IMR-90 (cell line): ENCODE measurements at regions not wholly inside any gene's neighbourhood (a gene's known extent, or its start where the extent isn't known, plus 50 kb on each side); places are given as distances from the start of the nearest gene placed in this dataset.

ENCODE experiments used
- ATAC-seq: fragments of 200-7000 bp; cut with Tn5 transposase; 2 replicates; pipeline ENCODE4 v1.9.1; 2020; ENCODE audit warnings: low read depth, mild to moderate bottlenecking, moderate library complexity
- BruUV-seq: library from RNA; stranded (reverse); fragments of 400-500 nt; replicated peaks from 2 replicates; lab custom pipeline; 2021; lab: Mats Ljungman, UMichigan
- CTCF ChIA-PET: fragments of 300-600 bp; formaldehyde crosslinking; extraction: SDS; loops from one replicate; lab custom pipeline; 2021; ENCODE audit warnings: antibody characterized with exemption; lab: Yijun Ruan, JAX
- POLR2A ChIA-PET: fragments of 300-600 bp; sonication (Branson Sonifier 250); formaldehyde crosslinking; loops from one replicate; lab custom pipeline; 2022; ENCODE audit warnings: antibody characterized with exemption; ENCODE audit not compliant: unreplicated experiment; lab: Charles Lee
- DNase-seq: peaks from one replicate; pipeline ENCODE4 v3.0.0; 2013
- H2AFZ ChIP-seq: replicated peaks from 2 replicates; pipeline ENCODE3; 2013; ENCODE audit warnings: low read length, mild to moderate bottlenecking; ENCODE audit not compliant: poor library complexity
- H2AK5ac ChIP-seq: 2 replicates; pipeline ENCODE4 v1.6.1; 2013; ENCODE audit warnings: low read depth, low read length, inconsistent platforms
- H2AK9ac ChIP-seq: replicated peaks from 2 replicates; pipeline ENCODE3; 2013; ENCODE audit warnings: mild to moderate bottlenecking, low read depth, low read length, moderate library complexity; ENCODE audit not compliant: poor library complexity
- H2BK120ac ChIP-seq: 2 replicates; pipeline ENCODE4 v1.6.1; 2013; ENCODE audit warnings: low read depth, low read length, inconsistent platforms
- H2BK15ac ChIP-seq: 3 replicates; pipeline ENCODE4 v1.6.1; 2013; ENCODE audit warnings: low read depth, low read length, inconsistent platforms
- H2BK20ac ChIP-seq: 2 replicates; pipeline ENCODE4 v1.6.1; 2013; ENCODE audit warnings: low read depth, mild to moderate bottlenecking, inconsistent platforms, low read length, moderate library complexity
- H2BK5ac ChIP-seq: 2 replicates; pipeline ENCODE4 v1.6.1; 2013; ENCODE audit warnings: mild to moderate bottlenecking, low read depth, low read length, inconsistent platforms; ENCODE audit not compliant: poor library complexity, severe bottlenecking
- H3K14ac ChIP-seq: replicated peaks from 2 replicates; pipeline ENCODE4 v1.6.1; 2013; ENCODE audit warnings: low read depth, low read length, inconsistent platforms
- H3K18ac ChIP-seq: 2 replicates; pipeline ENCODE4 v1.6.1; 2013; ENCODE audit warnings: low read depth, low read length, control low read depth
- H3K23ac ChIP-seq: 2 replicates; pipeline ENCODE4 v1.6.1; 2013; ENCODE audit warnings: low read depth, low read length, inconsistent platforms
- H3K27ac ChIP-seq: 2 replicates; pipeline ENCODE4 v1.5.1; 2013; ENCODE audit warnings: mild to moderate bottlenecking, control low read depth, low read length; ENCODE audit not compliant: insufficient read depth
- H3K27me3 ChIP-seq: 2 replicates; pipeline ENCODE4 v1.6.1; 2013; ENCODE audit warnings: low read length; ENCODE audit not compliant: control insufficient read depth, insufficient read depth
- H3K36me3 ChIP-seq: 2 replicates; pipeline ENCODE4 v1.6.1; 2013; ENCODE audit warnings: low read length, mixed read lengths; ENCODE audit not compliant: control insufficient read depth, insufficient read depth
- H3K4ac ChIP-seq: 2 replicates; pipeline ENCODE4 v1.6.1; 2013; ENCODE audit warnings: low read depth, low read length, inconsistent platforms
- H3K4me1 ChIP-seq: 2 replicates; pipeline ENCODE4 v1.6.1; 2013; ENCODE audit warnings: low read length, mixed read lengths; ENCODE audit not compliant: control insufficient read depth, insufficient read depth
- H3K4me2 ChIP-seq: 2 replicates; pipeline ENCODE4 v1.6.1; 2013; ENCODE audit warnings: low read depth, mild to moderate bottlenecking, control low read depth, low read length, moderate library complexity
- H3K4me3 ChIP-seq: 2 replicates; pipeline ENCODE4 v1.5.1; 2013; ENCODE audit warnings: low read depth, mild to moderate bottlenecking, control low read depth, low read length, moderate library complexity; ENCODE audit not compliant: insufficient read depth
- H3K56ac ChIP-seq: 2 replicates; pipeline ENCODE4 v1.6.1; 2013; ENCODE audit warnings: low read length, inconsistent platforms; ENCODE audit not compliant: insufficient read depth; ENCODE audit errors: extremely low read depth
- H3K79me1 ChIP-seq, 2 experiments: 2 replicates each; pipeline ENCODE4 v1.6.1; 2013; ENCODE audit warnings: low read length in 2 of 2, inconsistent platforms in 1 of 2, low read depth in 1 of 2
- H3K9ac ChIP-seq: 2 replicates; pipeline ENCODE4 v1.6.1; 2013; ENCODE audit warnings: low read depth, low read length, control low read depth
- H3K9me1 ChIP-seq: 2 replicates; pipeline ENCODE4 v1.6.1; 2013; ENCODE audit warnings: low read length, inconsistent platforms; ENCODE audit not compliant: insufficient read depth
- H3K9me3 ChIP-seq: 2 replicates; pipeline ENCODE4 v1.6.1; 2013; ENCODE audit warnings: low read length; ENCODE audit not compliant: control insufficient read depth, insufficient read depth
- H4K20me1 ChIP-seq: 2 replicates; pipeline ENCODE4 v1.6.1; 2013; ENCODE audit warnings: low read length, inconsistent platforms; ENCODE audit not compliant: insufficient read depth
- H4K5ac ChIP-seq: 2 replicates; pipeline ENCODE4 v1.6.1; 2013; ENCODE audit warnings: mild to moderate bottlenecking, low read depth, low read length, control low read depth
- H4K8ac ChIP-seq, 2 experiments: 2 replicates each; pipeline ENCODE4 v1.6.1; 2013; ENCODE audit warnings: low read depth in 2 of 2, low read length in 2 of 2, control low read depth in 1 of 2, inconsistent platforms in 1 of 2
- H4K91ac ChIP-seq: 2 replicates; pipeline ENCODE4 v1.6.1; 2013; ENCODE audit warnings: low read depth, low read length, inconsistent platforms; ENCODE audit not compliant: insufficient read depth
- BHLHE40 ChIP-seq: fragments of 150-350 bp; IDR thresholded peaks from 2 replicates; pipeline ENCODE4 v1.6.1; 2016; ENCODE audit warnings: mild to moderate bottlenecking, low read depth, low read length
- CEBPB ChIP-seq: IDR thresholded peaks from 2 replicates; pipeline ENCODE4 v1.6.1; 2012; ENCODE audit warnings: low read depth, low read length, improper control_type of control experiment
- CHD1 ChIP-seq: IDR thresholded peaks from 2 replicates; pipeline ENCODE4 v1.6.1; 2012; ENCODE audit warnings: low read depth, low read length, improper control_type of control experiment
- CTCF ChIP-seq: conservative IDR thresholded peaks from 2 replicates; pipeline ENCODE4 v1.5.1; 2012; ENCODE audit warnings: mild to moderate bottlenecking, low read depth, low read length, improper control_type of control experiment
- ELK1 ChIP-seq: fragments of 150-350 bp; IDR thresholded peaks from 2 replicates; pipeline ENCODE4 v1.6.1; 2016; ENCODE audit warnings: low read depth, mild to moderate bottlenecking, low read length, moderate library complexity, borderline replicate concordance
- FOS ChIP-seq: fragments of 150-350 bp; IDR thresholded peaks from 2 replicates; pipeline ENCODE4 v1.6.1; 2016; ENCODE audit warnings: low read depth, low read length
- MAZ ChIP-seq: IDR thresholded peaks from 2 replicates; pipeline ENCODE4 v1.6.1; 2012; ENCODE audit warnings: low read depth, mild to moderate bottlenecking, low read length, improper control_type of control experiment, moderate library complexity, borderline replicate concordance
- MXI1 ChIP-seq: IDR thresholded peaks from 2 replicates; pipeline ENCODE4 v1.6.1; 2012; ENCODE audit warnings: low read depth, mild to moderate bottlenecking, low read length, moderate library complexity, borderline replicate concordance
- NFE2L2 ChIP-seq: fragments of 150-350 bp; IDR thresholded peaks from 2 replicates; pipeline ENCODE4 v1.6.1; 2016; ENCODE audit warnings: low read depth, mild to moderate bottlenecking, low read length
- POLR2A ChIP-seq: IDR thresholded peaks from 2 replicates; pipeline ENCODE4 v1.6.1; 2012; ENCODE audit warnings: mild to moderate bottlenecking, low read depth, low read length
- RAD21 ChIP-seq: IDR thresholded peaks from 2 replicates; pipeline ENCODE4 v1.6.1; 2012; ENCODE audit warnings: low read length, improper control_type of control experiment
- RCOR1 ChIP-seq: IDR thresholded peaks from 2 replicates; pipeline ENCODE4 v1.6.1; 2012; ENCODE audit warnings: mild to moderate bottlenecking, low read length, improper control_type of control experiment; ENCODE audit not compliant: insufficient replicate concordance
- RFX5 ChIP-seq: IDR thresholded peaks from 2 replicates; pipeline ENCODE4 v1.8.0; 2012; ENCODE audit warnings: low read depth, mild to moderate bottlenecking, low read length, moderate library complexity
- SMC3 ChIP-seq: fragments of 150-350 bp; IDR thresholded peaks from 2 replicates; pipeline ENCODE4 v1.6.1; 2016; ENCODE audit warnings: low read depth, mild to moderate bottlenecking, antibody characterized with exemption, low read length, moderate library complexity
- WGBS, 2 experiments: methylation state at CpG; one replicate each; pipeline versions ENCODE4 v1.1.5 to v1.1.7; 2013; ENCODE audit warnings: missing lambda C conversion rate in 2 of 2; ENCODE audit not compliant: insufficient read length in 1 of 2; ENCODE audit errors: extremely low coverage in 2 of 2; 5-methylcytosine and 5-hydroxymethylcytosine counted together
- dilution Hi-C: fragments of 300-500 bp; cut with HindIII; formaldehyde crosslinking; loops from one replicate; pipeline ENCODE4 v1.14.3; 2018; ENCODE audit warnings: low sequenced_read_pairs; ENCODE audit not compliant: unreplicated experiment
- in situ Hi-C: fragments of 300-500 bp; cut with MboI; formaldehyde crosslinking; loops from 3 replicates; pipeline ENCODE4 v1.14.3; 2019; ENCODE audit warnings: low sequenced_read_pairs, inconsistent platforms, mixed read lengths
- intact Hi-C: fragments of 100-400 bp; cut with micrococcal nuclease; formaldehyde crosslinking; loops from 2 replicates; pipeline ENCODE4 v1.10.0; 2022

GRCh38 chr1:68930101-68930500, 433.2 kb upstream of the DEPDC1 start:
- H3K23ac ChIP-seq: no peak overlapping the region
- H3K27ac ChIP-seq: no peak overlapping the region
- intact Hi-C loops: no loop called here
- no peaks in the 10 kb centered on the region for H3K9me3 ChIP-seq
- H2AK9ac ChIP-seq: no peak overlapping the region
- H2AK5ac ChIP-seq: no peak overlapping the region
- H2BK15ac ChIP-seq: no peak overlapping the region
- TF ChIP-seq CTCF: no peak
- no peak for TF ChIP-seq MXI1
- no peak for TF ChIP-seq NFE2L2
- TF ChIP-seq SMC3: no peak
- no peak for TF ChIP-seq FOS
- TF ChIP-seq POLR2A: no peak
- no peak for TF ChIP-seq RCOR1
- no peak for TF ChIP-seq MAZ
- no peak for TF ChIP-seq RAD21
- no peak for TF ChIP-seq CEBPB
- TF ChIP-seq ELK1: no peak
- TF ChIP-seq BHLHE40: no peak
- TF ChIP-seq CHD1: no peak
- TF ChIP-seq RFX5: no peak
- no peak overlapping the region for H3K9ac ChIP-seq
- ChIA-PET POLR2A (no interaction called here), CTCF (no interaction called here)
- H3K36me3 ChIP-seq: no peaks in the 10 kb centered on the region
- H3K4me3 ChIP-seq: no peak overlapping the region
- H3K27me3 ChIP-seq: no peaks in the 10 kb centered on the region
- H3K4me2 ChIP-seq: no peak overlapping the region
- H2BK20ac ChIP-seq: no peak overlapping the region
- no peak overlapping the region for H3K4ac ChIP-seq
- dilution Hi-C loops: no loop called here
- no peak overlapping the region for H2BK120ac ChIP-seq
- H3K9me1 ChIP-seq: no peaks in the 10 kb centered on the region
- no TSS peak for BruUV-seq
- no peak overlapping the region for H2BK5ac ChIP-seq
- H3K4me1 ChIP-seq: no peaks in the 10 kb centered on the region
- no peak overlapping the region for H4K5ac ChIP-seq
- H3K79me1 ChIP-seq: no peaks in the 10 kb centered on the region
- no peak for DNase-seq
- in situ Hi-C loops: no loop called here
- no peak overlapping the region for H4K91ac ChIP-seq
- ATAC-seq: no peak
- no CpG with 5 or more reads among the region's 1 CpG for WGBS, 2 experiments
- H4K8ac ChIP-seq: no peak overlapping the region
- H2AFZ ChIP-seq: no peak overlapping the region
- no peak overlapping the region for H3K56ac ChIP-seq
- H4K20me1 ChIP-seq: no peaks in the 10 kb centered on the region
- no peak overlapping the region for H3K18ac ChIP-seq
- H3K14ac ChIP-seq: no peak overlapping the region
